ENCODE measurements at regions not wholly inside any gene's neighbourhood (a gene's known extent, or its start where the extent isn't known, plus 50 kb on each side); places are given as distances from the start of the nearest gene placed in this dataset.
"Not testable (repeated sequence)": the region's sequence is repeated elsewhere in the genome, so short reads cannot be mapped to it uniquely, and the experiment has no call there.

DNA sequence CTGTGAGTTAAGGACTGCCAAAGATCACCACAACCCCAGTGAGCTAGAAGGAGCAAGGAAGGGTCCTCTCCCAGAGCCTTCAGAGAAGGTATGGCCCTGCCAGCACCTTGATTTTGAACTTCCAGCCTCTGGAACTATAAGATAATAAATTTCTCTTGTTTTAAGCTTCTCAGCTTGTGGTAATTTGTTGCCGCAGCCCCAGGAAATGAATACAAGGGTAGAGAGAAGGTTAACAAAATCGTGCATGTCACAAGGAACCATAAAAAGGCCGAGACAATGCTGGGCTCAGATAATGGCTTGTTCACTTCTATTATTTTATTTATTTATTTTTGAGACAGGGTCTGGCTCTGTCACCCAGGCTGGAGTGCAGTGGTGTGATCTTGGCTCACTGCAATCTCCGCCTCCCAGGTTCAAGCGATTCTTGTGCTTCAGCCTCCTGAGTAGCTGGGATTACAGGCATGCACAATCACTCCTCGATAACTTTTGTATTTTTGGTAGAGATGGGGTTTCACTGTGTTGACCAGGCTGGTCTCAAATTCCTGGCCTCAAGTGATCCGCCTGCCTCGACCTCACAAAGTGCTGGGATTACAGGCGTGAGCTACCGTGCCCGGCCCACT, 71.5 kb downstream of the WSB1 start:
- not testable (repeated sequence) for DNase-seq (ENCODE audit: low spot score)

- DNase-seq (ENCODE audit: low spot score) = no peak
These were observed 72.5 kb downstream of the WSB1 start for GRCh38 chr17:27366437-27366836.

- DNase-seq (ENCODE audit: low spot score) = no peak
These were observed 73.4 kb downstream of the WSB1 start for GRCh38 chr17:27367121-27367981.

- DNase-seq (ENCODE audit: low spot score) = no peak
These were observed 74.4 kb downstream of the WSB1 start for GRCh38 chr17:27368151-27368795.

DNA sequence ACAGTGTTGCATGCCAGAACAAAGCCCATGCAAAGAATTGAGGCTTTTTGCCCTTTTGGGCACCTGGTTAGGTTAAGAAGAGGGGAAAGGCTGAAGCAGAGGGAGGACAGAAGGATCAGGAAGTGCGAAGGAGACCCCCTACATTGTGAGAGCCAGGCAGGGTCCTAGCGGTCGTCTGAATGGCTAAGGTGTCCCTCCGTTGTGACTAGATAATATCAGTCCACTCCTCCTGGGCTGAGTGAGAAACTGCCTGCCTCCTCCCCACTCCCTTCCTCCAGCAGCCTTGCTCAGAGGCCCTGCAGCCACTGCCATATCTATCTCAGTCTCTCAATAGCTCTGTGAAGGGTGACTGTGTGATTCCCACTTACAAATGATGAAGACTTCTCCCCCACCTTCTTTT, 75.1 kb downstream of the WSB1 start:
- no peak for DNase-seq (ENCODE audit: low spot score)

- DNase-seq (ENCODE audit: low spot score) = no peak
These were observed 76.9 kb downstream of the WSB1 start for GRCh38 chr17:27370776-27371175.

DNA sequence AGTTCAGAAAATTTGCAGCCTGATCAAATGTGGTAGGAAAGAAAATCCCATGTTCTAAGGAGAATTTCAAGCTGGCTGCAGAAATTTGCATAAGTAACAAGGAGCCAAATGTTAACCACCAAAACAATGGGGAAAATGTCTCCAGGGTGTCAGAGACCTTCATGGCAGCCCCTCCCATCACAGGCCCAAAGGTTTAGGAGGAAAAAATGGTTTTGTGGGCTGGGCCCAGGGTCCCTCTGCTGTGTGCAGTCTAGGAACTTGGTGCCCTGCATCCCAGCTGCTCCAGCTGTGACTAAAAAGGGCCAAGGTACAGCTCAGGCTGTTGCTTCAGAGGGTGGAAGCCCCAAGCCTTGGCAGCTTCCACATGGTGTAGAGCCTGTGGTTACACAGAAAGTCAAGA, 79.8 kb downstream of the WSB1 start:
- DNase-seq (ENCODE audit: low spot score) = not testable (repeated sequence)

DNA sequence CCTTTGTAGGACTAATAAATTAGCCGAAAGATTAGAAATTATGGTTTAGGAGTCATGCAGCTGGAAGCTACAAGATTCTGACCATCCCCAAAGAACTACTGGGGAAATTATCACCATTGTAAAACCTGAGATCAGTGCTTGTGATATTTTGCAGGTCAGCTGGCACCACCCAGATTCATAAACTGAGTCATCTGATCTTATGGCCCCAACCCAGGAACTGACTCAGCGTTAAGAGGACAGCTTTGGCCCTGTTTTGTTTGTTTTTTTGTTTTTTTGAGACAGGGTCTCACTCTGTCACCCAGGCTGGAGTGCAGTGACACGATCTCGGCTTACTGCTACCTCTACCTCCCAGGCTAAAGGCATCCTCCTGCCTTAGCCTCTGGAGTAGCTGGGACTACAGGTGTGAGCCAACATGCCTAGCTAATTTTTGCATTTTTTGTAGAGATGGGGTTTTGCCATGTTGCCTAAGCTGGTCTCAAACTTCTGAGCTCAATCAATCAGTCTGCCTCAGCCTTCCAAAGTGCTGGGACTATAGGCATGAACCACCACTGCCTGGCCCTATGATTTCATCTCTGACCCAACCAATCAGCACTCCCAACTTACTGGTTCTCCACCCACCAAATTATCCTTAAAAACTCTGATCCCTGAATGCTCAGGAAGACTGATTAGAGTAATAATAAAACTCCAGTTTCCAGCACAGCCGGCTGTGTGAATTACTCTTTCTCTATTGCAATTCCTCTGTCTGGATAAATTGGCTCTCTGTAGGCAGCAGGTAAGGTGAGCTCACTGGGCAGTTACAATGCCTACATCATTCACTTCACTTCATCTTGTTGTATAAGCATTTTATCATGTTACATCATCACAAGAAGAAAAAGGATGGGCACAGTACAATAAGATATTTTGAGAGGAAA, 79.4 kb upstream of the KSR1 start:
- no peak for DNase-seq (ENCODE audit: low spot score)

DNA sequence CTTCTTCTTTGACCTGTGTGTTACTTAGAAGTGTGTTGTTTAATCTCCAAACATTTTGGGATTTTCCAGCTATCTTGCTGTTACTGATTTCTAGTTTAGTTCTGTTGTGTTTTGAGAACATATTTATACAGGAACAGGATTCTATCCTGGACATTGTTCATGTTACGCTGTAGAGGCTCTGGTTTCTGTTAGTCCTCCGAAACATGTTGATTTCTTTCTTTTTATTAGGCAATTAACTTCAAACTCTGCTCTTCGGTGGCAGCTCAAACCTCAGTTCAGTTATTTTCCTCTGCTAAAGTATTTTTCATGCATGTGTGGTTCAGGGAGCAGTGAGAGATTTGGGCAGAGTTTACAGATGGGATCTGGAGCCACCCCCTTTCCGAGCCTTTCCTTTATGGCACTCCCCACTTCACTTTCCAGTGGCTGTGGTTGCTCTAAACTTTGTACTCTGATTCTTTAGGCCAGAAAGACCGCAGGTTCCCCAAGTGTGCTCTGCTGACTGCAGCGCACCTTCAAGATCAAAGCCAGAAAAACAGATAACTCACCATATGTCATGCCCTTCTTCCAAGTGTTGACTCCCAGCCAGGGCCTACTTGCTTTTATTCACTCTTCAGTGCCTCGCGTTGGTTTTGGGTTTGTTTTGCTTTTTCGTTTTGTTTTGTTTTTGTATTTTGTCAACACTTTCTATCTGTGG, 77.6 kb upstream of the KSR1 start:
- DNase-seq (ENCODE audit: low spot score) = no peak

DNA sequence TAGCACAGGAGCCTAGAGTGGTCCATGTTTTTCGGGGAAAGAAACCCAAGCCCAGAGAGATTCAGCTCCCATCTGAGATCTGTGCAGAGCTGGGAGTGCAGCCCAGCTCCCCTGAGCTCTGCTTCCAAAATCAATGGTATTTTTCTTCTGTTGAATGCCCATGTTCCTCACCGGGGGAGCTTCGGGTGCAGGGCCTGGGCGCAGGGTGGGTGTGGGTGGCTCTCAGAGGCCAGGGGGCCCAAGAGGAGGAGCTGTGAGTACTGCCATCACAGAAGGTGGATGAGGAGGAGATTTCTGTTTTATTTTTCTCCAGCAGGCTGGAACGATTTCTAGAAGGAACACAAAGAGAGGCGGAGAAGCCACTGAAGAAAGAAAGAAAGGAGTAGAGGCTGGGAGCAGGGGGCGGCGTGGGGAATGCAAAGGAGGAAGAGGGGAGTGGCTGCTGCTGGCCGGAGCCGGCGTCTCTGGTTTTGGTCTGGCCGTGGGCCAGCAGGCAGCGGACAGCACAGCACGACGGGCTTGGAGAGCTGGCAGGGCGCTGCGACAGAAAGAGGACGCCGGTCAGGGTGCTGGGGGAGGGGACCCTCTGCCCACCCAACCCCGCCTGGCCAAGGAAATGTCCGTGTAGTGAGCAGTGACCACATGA, 76.2 kb upstream of the KSR1 start:
- peak; percentile 73 for DNase-seq (ENCODE audit: low spot score)

DNA sequence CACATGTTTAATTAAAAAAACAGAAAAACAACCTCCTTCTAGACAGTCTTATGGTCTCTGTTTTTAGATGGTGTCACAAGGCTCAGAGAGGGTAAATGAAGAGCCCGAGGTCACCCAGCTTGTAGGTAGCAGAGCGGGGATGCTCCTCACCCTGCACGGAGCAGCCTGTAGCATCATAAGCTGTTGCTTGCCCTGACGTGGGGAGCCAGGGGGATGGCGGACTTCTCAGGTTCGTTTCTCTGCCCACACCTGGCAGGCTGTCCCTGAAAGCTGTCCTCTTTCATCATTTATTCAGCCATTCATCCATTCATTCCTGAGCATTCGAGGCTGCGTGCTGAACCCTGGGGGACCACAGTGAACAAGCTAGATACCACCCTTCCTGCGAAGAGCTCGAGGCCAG, 75.7 kb upstream of the KSR1 start:
- no peak for DNase-seq (ENCODE audit: low spot score)

GRCh38 chr17:27381007-27381501, 75.2 kb upstream of the KSR1 start:
- DNase-seq (ENCODE audit: low spot score) = peak; percentile 36

GRCh38 chr17:27382025-27382424, 74.2 kb upstream of the KSR1 start:
- no peak for DNase-seq (ENCODE audit: low spot score)

GRCh38 chr17:27384261-27384701, 72.0 kb upstream of the KSR1 start:
- DNase-seq (ENCODE audit: low spot score) = peak; percentile 75

- no peak for DNase-seq (ENCODE audit: low spot score)
These were observed 71.5 kb upstream of the KSR1 start for GRCh38 chr17:27384726-27385125.

DNA sequence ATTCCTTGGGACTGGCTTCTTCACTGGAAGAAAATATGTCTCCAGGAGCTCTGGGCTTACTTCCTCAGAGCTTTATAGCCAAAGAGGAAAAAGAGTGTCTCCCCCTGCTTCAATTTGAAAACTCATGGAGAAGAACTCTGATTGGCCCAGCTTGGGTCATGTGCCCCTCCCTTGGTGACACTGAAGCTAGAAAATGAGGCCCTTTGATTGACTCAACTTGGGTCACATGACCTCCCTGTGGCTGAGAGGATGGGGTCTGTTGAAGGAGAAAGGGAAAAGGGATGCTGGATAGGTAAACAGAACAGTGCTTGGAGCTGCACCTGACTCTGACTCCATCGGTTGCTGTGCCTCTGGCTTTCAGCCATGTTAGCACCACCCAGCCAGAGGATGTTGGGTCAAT, 70.6 kb upstream of the KSR1 start:
- DNase-seq (ENCODE audit: low spot score) = no peak

- DNase-seq (ENCODE audit: low spot score) = no peak
These were observed 69.8 kb upstream of the KSR1 start for GRCh38 chr17:27386206-27387075.

- DNase-seq (ENCODE audit: low spot score) = no peak
These were observed 66.6 kb upstream of the KSR1 start for GRCh38 chr17:27389542-27390140.

- DNase-seq (ENCODE audit: low spot score) = no peak
These were observed 65.7 kb upstream of the KSR1 start for GRCh38 chr17:27390540-27390939.
